ENCODE measurements at regions not wholly inside any gene's neighbourhood (a gene's known extent, or its start where the extent isn't known, plus 50 kb on each side); places are given as distances from the start of the nearest gene placed in this dataset.

DNA sequence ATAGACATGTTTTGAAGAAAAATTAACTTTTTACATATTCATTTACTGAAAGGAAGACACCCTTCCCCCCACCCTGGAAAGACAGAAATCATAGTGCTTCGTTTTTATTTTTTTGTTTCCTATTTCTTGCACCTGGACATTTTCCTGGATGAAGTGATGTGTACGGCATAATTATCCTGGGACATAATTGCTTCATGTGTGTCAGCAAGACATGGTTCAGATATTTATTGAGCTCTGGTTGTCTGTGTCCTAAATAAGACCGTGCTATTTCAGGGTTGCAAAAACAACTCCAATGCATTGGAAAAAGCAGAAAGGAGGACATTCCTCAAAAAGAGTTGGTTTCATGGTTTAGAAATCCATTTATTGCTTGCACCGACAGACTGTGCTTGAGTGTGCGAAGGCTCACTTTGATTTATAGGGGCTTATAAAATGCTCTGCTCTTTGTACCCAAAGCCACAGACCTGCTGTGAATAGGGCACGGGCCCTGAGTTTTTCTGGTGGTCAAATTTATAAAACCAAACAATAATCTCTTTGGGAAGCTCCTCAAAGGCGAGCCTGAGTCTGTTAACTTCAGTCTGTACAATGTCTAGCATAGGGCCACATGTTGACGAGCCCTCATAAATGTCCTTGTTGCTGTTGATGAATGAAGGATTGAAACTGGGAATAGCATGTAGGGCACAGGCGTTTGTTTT is 179.5 kb downstream of the SOX4 start:
- Histone ChIP-seq H4K91ac (ENCODE audit: insufficient read depth, low read depth, low read length) (no peak overlapping the region), H2AFZ (replicated peaks; ENCODE audit: low read length, poor library complexity) (no peak overlapping the region), H3K9me1 (ENCODE audit: insufficient read depth, low read length) (no peaks in the 10 kb centered on the region), H3K56ac (ENCODE audit: extremely low read depth, insufficient read depth, low read length) (no peak overlapping the region), H4K5ac (ENCODE audit: low read depth, low read length) (no peak overlapping the region), H2BK5ac (ENCODE audit: low read depth, low read length, poor library complexity, severe bottlenecking) (no peak overlapping the region), H3K36me3 (ENCODE audit: control insufficient read depth, insufficient read depth, low read length) (no peaks in the 10 kb centered on the region; the same call in 1 of the 2 replicates), H4K20me1 (ENCODE audit: insufficient read depth, low read length) (no peaks in the 10 kb centered on the region), H2BK120ac (ENCODE audit: low read depth, low read length) (no peak overlapping the region), H3K79me1 (ENCODE audit: low read depth in 1 of 2, low read length in 2 of 2) (peaks cover 0 to 11% of the 10 kb centered on the region in 2 experiments; a peak in 2 of 4 replicates), H2AK5ac (ENCODE audit: low read depth, low read length) (peak overlapping the region; percentile 43; the same call in 1 of the 2 replicates), H3K9ac (ENCODE audit: low read depth, low read length) (no peak overlapping the region), H2AK9ac (replicated peaks; ENCODE audit: low read depth, low read length, poor library complexity) (no peak overlapping the region), H3K14ac (replicated peaks; ENCODE audit: low read depth, low read length) (no peak overlapping the region), H3K27ac (ENCODE audit: insufficient read depth, low read length) (no peak overlapping the region), H3K9me3 (ENCODE audit: control insufficient read depth, insufficient read depth, low read length) (no peaks in the 10 kb centered on the region), H3K4ac (ENCODE audit: low read depth, low read length) (no peak overlapping the region), H3K4me1 (ENCODE audit: control insufficient read depth, insufficient read depth, low read length) (peaks cover 5% of the 10 kb centered on the region), H3K18ac (ENCODE audit: low read depth, low read length) (no peak overlapping the region), H3K27me3 (ENCODE audit: control insufficient read depth, insufficient read depth, low read length) (no peaks in the 10 kb centered on the region), H4K8ac (ENCODE audit: low read depth in 2 of 2, low read length in 2 of 2) (no peak overlapping the region), H3K4me3 (ENCODE audit: insufficient read depth, low read depth, low read length) (no peak overlapping the region), H2BK20ac (ENCODE audit: low read depth, low read length) (no peak overlapping the region; the same call in 1 of the 2 replicates), H3K23ac (ENCODE audit: low read depth, low read length) (no peak overlapping the region), H3K4me2 (ENCODE audit: low read depth, low read length) (no peak overlapping the region), H2BK15ac (ENCODE audit: low read depth, low read length) (no peak overlapping the region; the same call in 2 of the 3 replicates)
- BruUV-seq (replicated peaks), result no TSS peak
- dilution Hi-C loops (cut with HindIII; ENCODE audit: low sequenced_read_pairs, unreplicated experiment), result no loop called here
- ChIA-PET POLR2A (ENCODE audit: unreplicated experiment) (no interaction called here), CTCF (no interaction called here)
- intact Hi-C loops (cut with micrococcal nuclease), result no loop called here
- in situ Hi-C loops (cut with MboI; ENCODE audit: low sequenced_read_pairs), result no loop called here
- TF ChIP-seq, protein P1, sequence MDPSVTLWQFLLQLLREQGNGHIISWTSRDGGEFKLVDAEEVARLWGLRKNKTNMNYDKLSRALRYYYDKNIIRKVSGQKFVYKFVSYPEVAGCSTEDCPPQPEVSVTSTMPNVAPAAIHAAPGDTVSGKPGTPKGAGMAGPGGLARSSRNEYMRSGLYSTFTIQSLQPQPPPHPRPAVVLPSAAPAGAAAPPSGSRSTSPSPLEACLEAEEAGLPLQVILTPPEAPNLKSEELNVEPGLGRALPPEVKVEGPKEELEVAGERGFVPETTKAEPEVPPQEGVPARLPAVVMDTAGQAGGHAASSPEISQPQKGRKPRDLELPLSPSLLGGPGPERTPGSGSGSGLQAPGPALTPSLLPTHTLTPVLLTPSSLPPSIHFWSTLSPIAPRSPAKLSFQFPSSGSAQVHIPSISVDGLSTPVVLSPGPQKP (IDR thresholded peaks at IDR 0.05; ENCODE audit: borderline replicate concordance, low read depth, low read length), result no peak
- TF ChIP-seq BHLHE40 (IDR thresholded peaks at IDR 0.05; ENCODE audit: low read depth, low read length) (no peak), MXI1 (IDR thresholded peaks at IDR 0.05; ENCODE audit: borderline replicate concordance, low read depth, low read length) (no peak), MAFK (IDR thresholded peaks at IDR 0.05; ENCODE audit: low read depth, low read length) (no peak), FOS (IDR thresholded peaks at IDR 0.05; ENCODE audit: low read depth, low read length) (no peak), RFX5 (IDR thresholded peaks at IDR 0.05; ENCODE audit: low read depth, low read length) (no peak), RCOR1 (IDR thresholded peaks at IDR 0.05; ENCODE audit: insufficient replicate concordance, low read length) (no peak), POLR2A (IDR thresholded peaks at IDR 0.05; ENCODE audit: low read depth, low read length) (no peak), SMC3 (IDR thresholded peaks at IDR 0.05; ENCODE audit: low read depth, low read length) (no peak), RAD21 (IDR thresholded peaks at IDR 0.05; ENCODE audit: low read length) (no peak), CHD1 (IDR thresholded peaks at IDR 0.05; ENCODE audit: low read depth, low read length) (no peak), MAZ (IDR thresholded peaks at IDR 0.05; ENCODE audit: borderline replicate concordance, low read depth, low read length) (no peak), CEBPB (IDR thresholded peaks at IDR 0.05; ENCODE audit: low read depth, low read length) (no peak), NFE2L2 (IDR thresholded peaks at IDR 0.05; ENCODE audit: low read depth, low read length) (no peak)
- TF ChIP-seq, protein P2, sequence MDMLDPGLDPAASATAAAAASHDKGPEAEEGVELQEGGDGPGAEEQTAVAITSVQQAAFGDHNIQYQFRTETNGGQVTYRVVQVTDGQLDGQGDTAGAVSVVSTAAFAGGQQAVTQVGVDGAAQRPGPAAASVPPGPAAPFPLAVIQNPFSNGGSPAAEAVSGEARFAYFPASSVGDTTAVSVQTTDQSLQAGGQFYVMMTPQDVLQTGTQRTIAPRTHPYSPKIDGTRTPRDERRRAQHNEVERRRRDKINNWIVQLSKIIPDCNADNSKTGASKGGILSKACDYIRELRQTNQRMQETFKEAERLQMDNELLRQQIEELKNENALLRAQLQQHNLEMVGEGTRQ (IDR thresholded peaks at IDR 0.05; ENCODE audit: low read depth, low read length), result no peak
- TF ChIP-seq, protein P3, sequence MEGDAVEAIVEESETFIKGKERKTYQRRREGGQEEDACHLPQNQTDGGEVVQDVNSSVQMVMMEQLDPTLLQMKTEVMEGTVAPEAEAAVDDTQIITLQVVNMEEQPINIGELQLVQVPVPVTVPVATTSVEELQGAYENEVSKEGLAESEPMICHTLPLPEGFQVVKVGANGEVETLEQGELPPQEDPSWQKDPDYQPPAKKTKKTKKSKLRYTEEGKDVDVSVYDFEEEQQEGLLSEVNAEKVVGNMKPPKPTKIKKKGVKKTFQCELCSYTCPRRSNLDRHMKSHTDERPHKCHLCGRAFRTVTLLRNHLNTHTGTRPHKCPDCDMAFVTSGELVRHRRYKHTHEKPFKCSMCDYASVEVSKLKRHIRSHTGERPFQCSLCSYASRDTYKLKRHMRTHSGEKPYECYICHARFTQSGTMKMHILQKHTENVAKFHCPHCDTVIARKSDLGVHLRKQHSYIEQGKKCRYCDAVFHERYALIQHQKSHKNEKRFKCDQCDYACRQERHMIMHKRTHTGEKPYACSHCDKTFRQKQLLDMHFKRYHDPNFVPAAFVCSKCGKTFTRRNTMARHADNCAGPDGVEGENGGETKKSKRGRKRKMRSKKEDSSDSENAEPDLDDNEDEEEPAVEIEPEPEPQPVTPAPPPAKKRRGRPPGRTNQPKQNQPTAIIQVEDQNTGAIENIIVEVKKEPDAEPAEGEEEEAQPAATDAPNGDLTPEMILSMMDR (conservative IDR thresholded peaks at IDR 0.05; ENCODE audit: low read depth, low read length), result no peak
- 90% methylated on average over 4 of the region's 9 CpGs; no CpG with 5 or more reads in 1 of the 2 experiments for WGBS, 2 experiments (ENCODE audit: extremely low coverage in 2 of 2, insufficient read length in 1 of 2)
- DNase-seq, result no peak
- no peak for ATAC-seq (ENCODE audit: low read depth)
